ENCODE measurements at regions not wholly inside any gene's neighbourhood (a gene's known extent, or its start where the extent isn't known, plus 50 kb on each side); places are given as distances from the start of the nearest gene placed in this dataset.

GRCh38 chr1:199383793-199384192, 643.7 kb upstream of the NR5A2 start:
- TF ChIP-seq CTCF (IDR thresholded peaks at IDR 0.05; ENCODE audit: low read length) (no peak), EZH2 (IDR thresholded peaks at IDR 0.05; ENCODE audit: borderline replicate concordance, low read length) (no peak)

All from OCI-LY1 (cell line).